SK-N-SH treated with all-trans-retinoic acid at 6 μM for 48 hours (cell line): ENCODE measurements at regions not wholly inside any gene's neighbourhood (a gene's known extent, or its start where the extent isn't known, plus 50 kb on each side); places are given as distances from the start of the nearest gene placed in this dataset.

Source experiments
- ATAC-seq: fragments of 200-7000 bp; cut with Tn5 transposase; 3 replicates; pipeline ENCODE4 v1.9.1; 2020; ENCODE audit warnings: mild to moderate bottlenecking, moderate library complexity
- ARNTL ChIP-seq: fragments of 450-650 bp; formaldehyde crosslinking; IDR thresholded peaks from 2 replicates; pipeline ENCODE4 v1.5.0; 2020; ENCODE audit warnings: low read depth, mild to moderate bottlenecking, moderate library complexity, borderline replicate concordance
- BACH2 ChIP-seq: fragments of 250-450 bp; sonication (Bioruptor Pico); IDR thresholded peaks from 2 replicates; pipeline ENCODE4 v1.9.0; 2021; ENCODE audit warnings: mild to moderate bottlenecking, borderline replicate concordance
- CREB5 ChIP-seq: fragments of 250-450 bp; sonication (Bioruptor Pico); IDR thresholded peaks from 2 replicates; pipeline ENCODE4 v1.5.1; 2020; ENCODE audit warnings: low read depth, mild to moderate bottlenecking, moderate library complexity
- CSDC2 ChIP-seq: fragments of 250-450 bp; sonication (Bioruptor Pico); IDR thresholded peaks from 2 replicates; pipeline ENCODE4 v1.5.0; 2020; ENCODE audit warnings: mild to moderate bottlenecking, moderate library complexity
- CSRNP3 ChIP-seq: fragments of 250-450 bp; sonication (Bioruptor Pico); IDR thresholded peaks from 2 replicates; pipeline ENCODE4 v1.5.1; 2021; ENCODE audit warnings: mild to moderate bottlenecking, moderate library complexity
- ESRRG ChIP-seq: fragments of 250-450 bp; sonication (Bioruptor Pico); IDR thresholded peaks from 2 replicates; pipeline ENCODE4 v1.6.1; 2021; ENCODE audit warnings: mild to moderate bottlenecking
- GLIS3 ChIP-seq: fragments of 250-450 bp; sonication (Bioruptor Pico); IDR thresholded peaks from 2 replicates; pipeline ENCODE4 v1.5.0; 2020; ENCODE audit warnings: mild to moderate bottlenecking, moderate library complexity
- ISL1 ChIP-seq: fragments of 250-450 bp; sonication (Bioruptor Pico); IDR thresholded peaks from 2 replicates; pipeline ENCODE4 v2.1.2; 2022; ENCODE audit warnings: mild to moderate bottlenecking, moderate library complexity
- OSR1 ChIP-seq: fragments of 250-450 bp; sonication (Bioruptor Pico); IDR thresholded peaks from 2 replicates; pipeline ENCODE4 v1.8.0; 2022; ENCODE audit warnings: moderate library complexity, mild to moderate bottlenecking, inconsistent platforms
- PATZ1 ChIP-seq: fragments of 250-450 bp; sonication (Bioruptor Pico); IDR thresholded peaks from 2 replicates; pipeline ENCODE4 v1.8.0; 2020; ENCODE audit warnings: mild to moderate bottlenecking, moderate library complexity, borderline replicate concordance
- POU6F1 ChIP-seq: fragments of 250-450 bp; sonication (Bioruptor Pico); IDR thresholded peaks from 2 replicates; pipeline ENCODE4 v1.8.0; 2021; ENCODE audit warnings: low read depth, mild to moderate bottlenecking, moderate library complexity, borderline replicate concordance
- PPARA ChIP-seq: fragments of 250-450 bp; sonication (Bioruptor Pico); IDR thresholded peaks from 2 replicates; pipeline ENCODE4 v1.5.0; 2020; ENCODE audit warnings: mild to moderate bottlenecking, borderline replicate concordance
- RARB ChIP-seq: fragments of 250-450 bp; sonication (Bioruptor Pico); IDR thresholded peaks from 2 replicates; pipeline ENCODE4 v1.8.0; 2021; ENCODE audit warnings: mild to moderate bottlenecking, moderate library complexity
- SNAI2 ChIP-seq: fragments of 250-450 bp; sonication (Bioruptor Pico); IDR thresholded peaks from 2 replicates; pipeline ENCODE4 v1.5.0; 2020; ENCODE audit warnings: mild to moderate bottlenecking, moderate library complexity
- TCF4 ChIP-seq: fragments of 250-450 bp; sonication (Bioruptor Pico); IDR thresholded peaks from 2 replicates; pipeline ENCODE4 v1.8.0; 2021; ENCODE audit warnings: mild to moderate bottlenecking, moderate library complexity, borderline replicate concordance
- TOX ChIP-seq: fragments of 250-450 bp; sonication (Bioruptor Pico); IDR thresholded peaks from 2 replicates; pipeline ENCODE4 v1.8.0; 2021; ENCODE audit warnings: mild to moderate bottlenecking, moderate library complexity, borderline replicate concordance
- TSHZ2 ChIP-seq: fragments of 250-450 bp; sonication (Bioruptor Pico); IDR thresholded peaks from 2 replicates; pipeline ENCODE4 v1.5.0; 2020; ENCODE audit warnings: mild to moderate bottlenecking, moderate library complexity
- ZC3H10 ChIP-seq: fragments of 250-450 bp; sonication (Bioruptor Pico); IDR thresholded peaks from 2 replicates; pipeline ENCODE4 v1.5.1; 2021; ENCODE audit warnings: mild to moderate bottlenecking, moderate library complexity
- ZFP3 ChIP-seq: fragments of 250-450 bp; sonication (Bioruptor Pico); IDR thresholded peaks from 2 replicates; pipeline ENCODE4 v1.5.0; 2020; ENCODE audit warnings: mild to moderate bottlenecking, moderate library complexity
- ZFP30 ChIP-seq: fragments of 450-650 bp; formaldehyde crosslinking; IDR thresholded peaks from 2 replicates; pipeline ENCODE4 v1.5.0; 2022; ENCODE audit warnings: mild to moderate bottlenecking, moderate library complexity
- ZNF565 ChIP-seq: fragments of 450-650 bp; formaldehyde crosslinking; conservative IDR thresholded peaks from 2 replicates; pipeline ENCODE4 v1.5.0; 2020; ENCODE audit warnings: low read depth, mild to moderate bottlenecking, moderate library complexity
- ZNF70 ChIP-seq: fragments of 450-650 bp; formaldehyde crosslinking; IDR thresholded peaks from 2 replicates; pipeline ENCODE4 v1.5.0; 2020; ENCODE audit warnings: mild to moderate bottlenecking, moderate library complexity
- ZNF8 ChIP-seq: fragments of 450-650 bp; formaldehyde crosslinking; IDR thresholded peaks from 2 replicates; pipeline ENCODE4 v1.5.0; 2020; ENCODE audit warnings: mild to moderate bottlenecking, moderate library complexity

- no peak for TF ChIP-seq POU6F1 (CRISPR knock-in tag)
- no peak for TF ChIP-seq BACH2 (CRISPR knock-in tag)
- no peak for TF ChIP-seq TCF4 (CRISPR knock-in tag)
Observed at GRCh38 chr2:41962922-41963622, 84.7 kb upstream of the PKDCC start (continued).

GRCh38 chr2:41963661-41964525 lies 83.9 kb upstream of the PKDCC start:
- peak; percentile 46 for ATAC-seq
- TF ChIP-seq CSRNP3 (CRISPR knock-in tag) (peak; percentile 96), RARB (CRISPR knock-in tag) (no peak), CREB5 (peak; percentile 81; the same call in 1 of the 2 replicates), TSHZ2 (CRISPR knock-in tag) (peak; percentile 91), BACH2 (CRISPR knock-in tag) (no peak), ZNF565 (CRISPR knock-in tag) (no peak; the same call in 1 of the 2 replicates), POU6F1 (CRISPR knock-in tag) (0 out of 2 replicates have a peak, but pooled peaks have one; percentile 7), TCF4 (CRISPR knock-in tag) (peak; percentile 91), ZC3H10 (CRISPR knock-in tag) (no peak), CSDC2 (CRISPR knock-in tag) (peak; percentile 90; the same call in 1 of the 2 replicates), ZNF70 (CRISPR knock-in tag) (no peak), ARNTL (CRISPR knock-in tag) (0 out of 2 replicates have a peak, but pooled peaks have one; percentile 35), ZNF8 (CRISPR knock-in tag) (no peak), ESRRG (CRISPR knock-in tag) (peak; percentile 88), PPARA (no peak), TOX (CRISPR knock-in tag) (no peak), SNAI2 (CRISPR knock-in tag) (peak; percentile 97), ZFP3 (peak; percentile 78; the same call in 1 of the 2 replicates), OSR1 (CRISPR knock-in tag) (no peak), ZFP30 (CRISPR knock-in tag) (no peak), ISL1 (CRISPR knock-in tag) (peak; percentile 97), GLIS3 (peak; percentile 24; the same call in 1 of the 2 replicates), PATZ1 (peak; percentile 83)
- TF ChIP-seq, all 23 proteins: peak for 13
